ENCODE measurements at regions not wholly inside any gene's neighbourhood (a gene's known extent, or its start where the extent isn't known, plus 50 kb on each side); places are given as distances from the start of the nearest gene placed in this dataset.

DNA sequence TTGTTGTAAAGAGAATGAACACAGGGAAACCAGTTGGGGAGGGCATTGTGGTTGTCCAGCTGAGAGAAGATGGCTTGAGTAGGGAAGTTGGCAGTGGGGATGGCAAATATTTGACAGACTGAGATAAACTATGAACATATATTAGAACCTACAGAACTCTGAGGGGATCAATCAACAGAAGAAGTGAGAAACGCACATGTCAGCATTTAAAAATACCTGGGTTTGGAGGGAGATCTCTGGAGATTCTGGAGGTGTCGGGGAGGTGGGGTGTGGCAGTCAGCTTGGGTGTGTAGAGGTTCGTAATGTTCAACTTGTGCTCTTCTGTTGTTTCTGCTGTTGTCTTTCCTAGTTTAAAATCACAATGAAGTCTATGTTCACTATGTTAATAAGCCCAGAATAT, 517.8 kb downstream of the AACS start:
- DNase-seq: no peak

DNA sequence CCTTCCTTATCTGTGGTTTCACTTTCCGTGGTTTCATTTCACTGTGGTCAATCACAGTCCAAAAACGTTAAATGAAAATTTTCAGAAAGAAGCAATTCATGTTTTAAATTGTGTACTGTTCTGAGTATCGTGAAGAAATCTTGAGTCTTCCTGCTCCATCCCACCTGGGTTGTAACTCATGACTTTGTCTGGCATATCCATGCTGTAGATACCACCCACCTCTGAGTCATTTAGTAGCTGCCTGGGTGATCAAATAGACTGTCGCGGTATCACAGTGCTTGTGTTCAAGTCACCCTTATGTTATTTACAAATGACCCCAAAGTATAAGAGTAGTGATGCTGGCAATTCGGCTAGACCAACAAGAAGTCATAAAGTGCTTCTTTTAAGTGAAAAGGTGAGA, 521.2 kb downstream of the AACS start:
- no peak for DNase-seq

DNA sequence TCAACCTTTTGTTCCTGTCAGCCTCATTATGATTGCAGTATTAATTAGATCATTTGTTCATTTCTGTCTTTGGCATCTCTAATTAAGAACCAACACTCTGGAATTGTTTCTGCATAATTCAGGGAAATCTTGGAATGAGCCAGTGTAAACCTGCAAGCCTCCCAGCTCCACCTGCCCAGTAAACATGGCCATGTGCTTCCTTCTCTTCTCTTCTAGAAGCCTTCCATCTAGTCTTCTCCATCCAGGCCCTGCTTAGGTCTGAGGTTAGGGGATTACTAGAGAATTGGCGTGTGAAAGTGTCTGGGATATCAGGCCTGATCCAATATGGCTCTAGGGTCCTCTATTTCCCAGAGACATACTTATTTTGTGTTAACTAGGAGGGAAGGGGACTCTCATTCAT, 528.0 kb downstream of the AACS start:
- no peak for DNase-seq

DNA sequence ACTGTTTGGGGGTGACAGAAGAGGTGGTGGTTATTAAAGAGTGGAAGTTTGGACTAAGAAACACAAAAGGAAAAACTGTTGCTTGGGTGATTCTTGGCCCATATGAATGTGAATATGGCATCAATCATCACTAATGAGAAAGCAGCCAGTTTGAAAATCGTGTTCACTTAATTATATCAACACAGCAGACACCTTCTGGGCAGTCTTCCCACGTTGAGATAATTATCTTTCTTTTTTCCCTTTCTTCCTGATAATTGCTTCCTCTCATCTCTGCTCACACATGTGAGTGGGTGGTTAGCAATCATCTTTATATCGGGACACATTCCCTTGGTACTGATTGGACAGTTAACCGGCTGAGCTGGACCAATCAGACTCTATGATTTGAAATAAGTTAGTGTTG, 539.7 kb downstream of the AACS start:
- DNase-seq: no peak

DNA sequence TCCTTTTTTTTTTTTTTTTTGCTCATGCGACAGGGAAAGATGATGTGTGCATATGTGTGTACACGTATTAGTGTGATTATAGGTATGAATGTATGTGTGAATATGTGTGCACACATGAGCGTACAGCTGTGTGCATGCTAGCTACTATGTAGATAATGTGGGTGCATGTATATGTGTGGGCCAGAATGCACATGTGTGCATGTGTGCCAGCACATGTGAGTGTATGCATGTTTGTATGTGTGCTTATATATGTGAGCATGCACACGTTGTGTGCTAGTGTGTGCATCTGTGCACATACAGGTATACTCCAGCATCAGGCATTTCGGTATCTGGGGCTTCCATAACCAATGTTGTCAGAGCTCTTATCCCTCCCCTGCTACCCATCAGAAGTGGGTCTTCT, 541.1 kb downstream of the AACS start:
- no peak for DNase-seq

DNA sequence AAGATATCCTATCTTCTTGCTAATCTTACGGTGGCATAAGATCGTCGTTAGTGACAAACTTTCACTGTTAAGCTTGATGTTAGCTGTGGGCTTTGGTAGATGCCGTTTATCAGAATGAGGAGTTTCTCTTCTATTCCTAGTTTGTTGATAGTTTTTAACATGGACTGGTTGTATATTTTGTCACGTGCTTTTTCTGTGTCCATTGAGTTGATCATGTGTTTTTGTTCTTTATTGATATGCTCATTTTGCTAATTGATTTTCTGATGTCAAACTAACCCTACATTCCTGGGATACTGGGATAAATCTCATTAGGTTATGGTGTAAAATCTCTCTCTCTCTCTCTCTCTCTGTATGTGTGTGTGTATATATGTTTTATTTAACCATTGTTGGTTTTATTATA, 545.1 kb downstream of the AACS start:
- no peak for DNase-seq

DNA sequence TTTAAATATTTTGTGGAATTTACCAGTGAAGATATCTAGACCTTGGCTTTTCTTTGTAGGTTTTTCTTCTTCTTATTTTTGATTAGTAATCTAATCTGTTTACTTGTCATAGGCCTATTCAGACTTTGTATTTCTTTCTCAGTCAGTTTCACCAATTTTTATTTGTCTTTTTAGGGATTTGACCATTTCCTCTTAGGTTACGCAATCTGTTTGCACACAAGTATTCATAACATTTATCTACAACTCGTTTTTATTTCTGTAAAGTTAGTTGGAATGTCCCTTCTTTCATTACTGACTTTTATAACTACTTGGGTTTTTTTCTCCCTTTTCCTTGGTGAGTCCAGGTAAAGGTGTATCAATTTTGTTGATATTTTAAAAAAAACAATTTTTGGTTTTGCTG, 545.7 kb downstream of the AACS start:
- no peak for DNase-seq

DNA sequence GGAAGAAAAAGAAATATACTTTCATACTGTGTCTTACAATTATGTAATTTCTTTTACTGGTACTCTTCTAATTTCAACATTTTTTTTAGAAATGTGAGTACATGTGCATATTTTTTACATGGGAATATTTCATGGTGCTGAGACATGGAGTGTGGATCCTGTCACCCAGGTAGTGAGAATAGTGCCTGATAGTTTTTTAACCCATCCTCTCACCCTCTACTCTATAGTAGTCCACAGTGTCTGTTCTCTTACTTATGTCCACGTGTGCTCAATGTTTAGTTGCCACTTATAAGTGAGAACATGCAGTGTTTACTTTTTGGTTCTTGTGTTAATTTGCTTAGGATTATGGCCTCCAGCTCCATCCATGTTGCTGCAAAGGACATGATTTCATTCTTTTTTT, 548.8 kb downstream of the AACS start:
- DNase-seq: no peak

DNA sequence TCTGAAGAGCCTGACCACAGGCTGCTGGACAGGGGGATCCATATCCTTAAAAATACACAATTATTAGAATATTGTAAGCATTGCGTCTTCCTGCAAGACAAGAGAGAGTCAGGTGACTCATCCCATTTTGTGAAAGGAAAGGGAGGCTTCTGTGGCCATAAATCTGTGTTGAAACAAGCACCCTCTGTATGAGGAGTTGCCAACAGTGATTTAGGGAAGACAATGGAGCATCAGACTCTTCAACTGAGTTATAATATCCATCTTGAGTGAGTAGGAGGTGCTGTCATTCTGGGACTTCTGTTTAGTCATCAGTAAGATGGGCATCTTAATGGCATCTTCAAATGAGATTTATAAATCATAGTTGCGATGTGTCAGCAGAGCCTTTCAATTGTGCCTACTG, 554.5 kb downstream of the AACS start:
- no peak for DNase-seq

DNA sequence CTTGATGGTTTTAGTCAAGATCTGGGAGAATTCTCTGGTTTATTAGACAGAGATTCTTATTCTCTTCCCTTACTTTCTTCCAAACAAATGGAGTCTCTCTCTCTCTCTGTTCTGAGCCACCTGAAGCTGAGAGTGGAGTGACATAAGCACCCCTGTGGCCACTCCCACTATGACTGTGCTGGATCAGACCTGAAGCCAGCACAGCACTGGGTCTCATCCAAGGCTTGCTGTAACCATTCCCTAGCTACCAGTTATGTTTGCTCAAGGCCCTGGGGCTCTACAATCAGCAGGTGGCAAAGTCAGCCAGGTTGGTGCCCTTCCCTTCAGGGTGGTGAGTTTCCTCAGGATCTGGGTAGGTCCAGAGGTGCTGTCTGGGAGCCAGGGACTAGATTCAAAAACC, 568.5 kb downstream of the AACS start:
- no peak for DNase-seq

DNA sequence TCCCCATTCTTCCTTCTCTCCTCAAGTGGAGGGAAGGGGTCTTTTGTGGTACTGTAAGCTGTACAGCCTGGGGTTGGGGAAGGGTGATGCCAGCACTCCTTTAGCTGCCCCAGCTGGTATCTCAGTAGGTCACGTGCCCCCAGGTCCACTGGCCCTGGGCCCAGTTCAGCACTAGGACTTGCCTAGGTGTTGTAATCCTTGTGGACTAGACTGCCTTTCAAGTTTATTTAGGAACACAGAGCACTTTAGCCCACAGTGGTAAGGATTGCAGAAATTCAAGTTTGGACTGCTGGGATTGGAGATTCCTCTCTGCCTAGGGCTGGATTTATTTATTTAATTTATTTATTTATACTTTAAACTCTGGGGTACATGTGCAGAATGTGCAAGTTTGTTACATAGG, 569.6 kb downstream of the AACS start:
- DNase-seq: no peak

DNA sequence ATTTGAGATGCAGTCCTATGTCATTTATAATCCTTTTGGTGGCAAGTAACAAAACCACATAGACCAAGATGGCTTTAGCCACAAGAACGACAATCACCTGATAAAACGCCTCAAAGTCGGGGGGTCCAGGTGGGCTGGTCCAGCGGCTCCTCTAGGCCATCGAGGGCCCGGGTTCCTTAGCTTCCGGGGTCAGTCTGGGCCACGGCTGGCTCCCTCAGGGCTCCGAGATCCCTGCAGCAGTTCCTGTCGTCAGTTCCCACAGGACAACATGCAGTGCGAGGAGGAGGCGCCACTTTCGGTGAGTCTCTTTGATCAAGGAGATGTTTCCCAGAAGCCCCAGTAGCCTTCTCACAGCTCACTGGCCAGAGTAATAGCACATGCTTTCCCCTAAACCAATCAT, 574.6 kb downstream of the AACS start:
- no peak for DNase-seq

DNA sequence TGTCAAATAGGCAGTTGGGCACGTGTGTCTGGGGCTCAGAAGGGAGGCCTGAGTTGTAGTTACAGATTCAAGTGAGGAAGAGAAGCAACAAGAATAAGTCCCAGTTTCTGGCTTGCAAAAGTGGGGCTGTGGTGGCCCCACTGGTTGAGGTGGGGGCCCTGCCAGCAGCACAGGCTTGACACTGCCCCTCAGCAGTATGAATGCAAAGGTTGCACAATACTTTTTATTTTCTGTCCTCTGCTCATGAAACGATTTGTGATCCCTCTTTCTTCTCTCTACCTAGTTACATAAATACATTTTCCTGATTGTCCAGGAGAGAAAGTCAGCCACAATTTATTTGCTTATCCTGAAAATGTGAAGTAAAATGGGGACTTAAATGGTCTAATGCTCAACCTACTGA, 577.8 kb downstream of the AACS start:
- DNase-seq: no peak

DNA sequence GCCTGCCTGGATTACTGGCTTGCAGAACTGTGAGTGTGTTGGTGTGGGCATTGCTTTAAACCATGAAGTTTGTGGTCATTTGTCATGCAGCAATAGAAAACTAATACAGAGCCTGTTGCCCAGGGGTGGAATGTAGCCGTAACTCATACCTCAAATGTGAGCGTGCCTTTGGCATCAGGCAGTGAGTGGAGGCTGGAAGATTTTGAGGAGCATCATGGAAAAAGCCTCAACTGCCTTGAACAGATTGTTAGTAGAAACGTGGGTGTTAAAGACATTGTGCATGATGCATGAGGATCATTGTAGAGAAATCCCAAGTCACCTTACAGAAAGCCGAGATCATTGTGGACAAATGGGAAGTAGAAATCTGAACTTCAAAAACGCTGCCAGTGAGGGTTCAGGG, 580.5 kb downstream of the AACS start:
- no peak for DNase-seq

DNA sequence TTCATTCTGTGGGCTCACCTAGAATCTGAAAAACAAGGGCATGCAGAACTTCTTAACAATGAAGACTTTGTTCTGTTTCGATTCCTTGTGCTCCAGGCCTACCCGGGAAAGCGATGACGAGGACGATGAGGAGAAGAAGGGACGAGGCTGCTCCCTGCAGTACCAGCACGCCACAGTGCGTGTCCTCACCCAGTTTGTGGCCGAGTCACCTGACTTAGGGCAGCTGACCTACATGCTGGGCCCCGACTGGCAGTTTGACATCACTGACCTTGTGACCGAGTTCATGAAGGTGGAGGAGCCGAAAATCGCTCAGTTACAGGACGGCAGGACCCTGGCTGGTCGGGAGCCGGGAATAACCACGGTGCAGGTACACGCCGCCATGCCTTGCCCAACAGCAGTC, 585.4 kb downstream of the AACS start:
- no peak for DNase-seq

DNA sequence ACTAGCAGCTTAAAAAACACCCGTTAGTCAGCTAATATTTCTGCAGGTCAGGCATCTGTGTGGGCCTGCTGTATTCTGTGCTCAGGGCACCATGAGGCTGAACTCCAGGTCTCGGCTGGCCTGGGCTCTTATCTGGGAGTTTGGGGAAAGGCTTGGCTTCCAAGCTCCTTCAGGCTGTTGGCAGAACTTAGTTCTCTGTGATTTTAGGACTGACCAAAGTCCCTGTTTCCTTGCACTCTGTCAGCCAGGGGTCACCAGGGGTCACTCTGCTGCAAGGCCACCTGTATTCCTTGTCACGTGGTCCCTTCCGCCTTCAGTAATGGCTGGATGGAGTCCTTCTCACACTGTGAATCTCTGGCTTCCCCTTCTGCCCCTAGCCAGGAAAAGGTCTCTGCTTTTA, 586.4 kb downstream of the AACS start:
- DNase-seq: no peak

DNA sequence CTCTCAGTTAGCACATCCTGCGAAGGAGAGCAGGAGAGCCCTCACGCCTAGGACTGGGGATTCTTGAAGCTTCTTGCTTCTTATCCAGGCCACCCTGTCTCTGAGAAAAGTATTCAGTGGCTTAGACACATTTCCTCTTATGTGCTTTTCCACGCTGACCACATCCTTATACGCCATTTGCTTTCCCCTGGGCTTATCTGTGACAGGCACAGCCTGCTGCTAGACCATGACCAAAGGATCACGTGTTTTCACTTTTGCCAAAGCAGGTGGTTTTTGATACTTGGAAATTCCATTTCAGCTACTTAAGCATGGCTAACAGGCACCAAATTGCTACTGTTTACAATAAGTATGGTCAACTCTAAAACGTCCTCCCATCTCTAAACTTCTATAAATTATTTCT, 587.4 kb downstream of the AACS start:
- no peak for DNase-seq

DNA sequence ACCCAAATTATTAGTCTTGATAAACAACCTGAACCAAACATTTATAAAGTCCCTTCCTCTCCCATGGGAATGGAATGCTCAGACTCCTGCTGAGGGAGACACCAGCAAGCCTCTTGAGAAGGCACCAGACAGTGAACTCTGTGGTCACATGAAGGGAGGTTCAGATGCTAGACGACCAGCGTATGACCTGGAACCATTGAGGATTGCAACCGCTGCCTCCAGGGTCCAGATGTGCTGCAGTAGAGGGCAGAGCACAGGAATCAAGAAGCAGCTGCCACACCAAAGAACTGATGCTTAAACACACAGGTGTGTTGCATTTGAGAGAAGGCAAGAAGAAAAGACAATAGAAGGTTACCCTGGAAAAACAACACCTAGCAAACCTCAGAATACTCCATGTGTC, 592.4 kb downstream of the AACS start:
- DNase-seq: no peak

DNA sequence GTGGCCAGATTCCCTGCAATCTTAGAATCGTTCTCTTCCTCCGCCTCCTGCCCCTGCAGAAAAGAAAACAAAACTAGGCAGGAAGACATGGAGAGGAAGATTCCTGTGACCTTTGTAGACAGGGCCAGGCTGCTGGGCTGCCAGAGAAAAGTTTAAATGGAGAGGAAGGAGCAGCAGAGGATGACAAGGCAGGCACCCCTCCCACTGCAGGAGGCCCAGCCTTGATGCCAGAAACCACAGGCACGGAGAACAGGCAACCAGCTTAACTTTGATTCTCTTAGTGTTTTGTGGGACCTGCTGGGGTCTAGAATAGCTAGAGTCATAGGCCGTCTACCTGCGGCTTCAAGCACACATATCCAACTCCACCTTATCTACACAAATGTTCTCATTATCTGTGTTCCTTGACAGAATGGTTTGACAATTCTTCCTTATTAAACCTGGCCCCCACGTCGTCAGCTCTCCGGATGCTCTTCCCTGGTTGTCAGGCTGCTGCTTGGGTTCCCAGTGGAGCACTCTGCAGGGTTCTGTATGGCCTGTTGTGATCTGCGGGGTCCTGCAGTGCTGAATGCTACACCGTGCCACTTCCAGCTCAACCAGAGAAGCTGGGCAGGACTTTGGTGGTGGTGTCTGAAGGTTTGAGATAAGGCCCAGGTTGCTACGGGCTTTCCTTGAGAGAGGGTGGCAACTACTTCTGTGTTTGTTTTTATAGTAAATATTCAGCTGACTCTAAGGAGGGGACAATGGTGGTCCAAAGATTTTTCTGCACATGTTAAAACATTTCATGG, 609.5 kb downstream of the AACS start:
- peak; percentile 20 for DNase-seq

DNA sequence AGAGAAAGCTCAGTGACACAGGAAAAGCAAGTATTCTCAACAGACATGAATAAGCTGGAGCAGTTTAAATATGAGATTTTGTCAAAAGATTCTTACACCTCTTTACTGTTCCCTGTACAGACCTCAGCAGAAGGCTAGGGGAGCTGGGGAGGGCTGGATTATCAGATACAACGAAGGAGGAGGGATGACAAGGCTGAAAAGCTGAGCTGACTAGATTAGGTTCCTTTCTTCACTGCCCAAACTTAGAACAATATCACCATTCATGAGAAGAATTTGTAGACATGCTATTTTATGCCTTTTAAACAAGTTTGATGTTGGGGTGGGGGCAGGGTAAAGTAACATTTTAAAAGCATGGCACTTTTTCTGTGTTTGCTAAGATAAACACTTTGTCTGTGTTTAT, 611.1 kb downstream of the AACS start:
- DNase-seq: no peak

DNA sequence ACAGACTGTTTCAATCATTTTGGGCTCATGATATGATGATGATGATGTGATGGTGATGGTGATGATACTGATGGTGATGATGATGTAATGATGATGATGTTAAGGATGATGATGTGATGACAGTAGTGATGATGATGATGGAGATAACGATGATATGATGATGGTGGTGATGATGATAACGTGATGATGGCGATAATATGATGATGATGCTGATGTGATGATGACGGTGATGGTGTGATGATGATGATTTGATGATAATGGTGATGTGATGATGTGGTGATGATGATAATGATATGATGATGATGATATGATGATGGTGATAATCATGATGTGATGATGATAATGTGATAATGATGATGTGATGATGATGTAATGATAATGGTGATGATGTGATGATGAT, 612.6 kb downstream of the AACS start:
- DNase-seq: no peak

DNA sequence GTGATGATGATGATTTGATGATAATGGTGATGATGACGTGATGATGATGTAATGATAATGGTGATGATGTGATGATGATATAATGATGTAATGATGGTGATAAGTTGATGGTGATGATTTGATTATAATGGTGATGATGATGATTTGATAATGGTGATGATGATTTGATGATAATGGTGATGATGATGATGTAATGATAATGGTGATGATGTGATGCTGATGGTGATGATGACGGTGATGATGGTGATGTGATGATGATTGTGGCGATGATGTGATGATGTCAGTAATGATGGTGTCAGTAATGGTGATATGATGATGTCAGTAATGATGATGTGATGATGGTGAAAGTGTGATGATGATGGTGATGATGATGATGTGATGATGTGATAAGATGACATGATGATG, 613.4 kb downstream of the AACS start:
- DNase-seq: no peak

DNA sequence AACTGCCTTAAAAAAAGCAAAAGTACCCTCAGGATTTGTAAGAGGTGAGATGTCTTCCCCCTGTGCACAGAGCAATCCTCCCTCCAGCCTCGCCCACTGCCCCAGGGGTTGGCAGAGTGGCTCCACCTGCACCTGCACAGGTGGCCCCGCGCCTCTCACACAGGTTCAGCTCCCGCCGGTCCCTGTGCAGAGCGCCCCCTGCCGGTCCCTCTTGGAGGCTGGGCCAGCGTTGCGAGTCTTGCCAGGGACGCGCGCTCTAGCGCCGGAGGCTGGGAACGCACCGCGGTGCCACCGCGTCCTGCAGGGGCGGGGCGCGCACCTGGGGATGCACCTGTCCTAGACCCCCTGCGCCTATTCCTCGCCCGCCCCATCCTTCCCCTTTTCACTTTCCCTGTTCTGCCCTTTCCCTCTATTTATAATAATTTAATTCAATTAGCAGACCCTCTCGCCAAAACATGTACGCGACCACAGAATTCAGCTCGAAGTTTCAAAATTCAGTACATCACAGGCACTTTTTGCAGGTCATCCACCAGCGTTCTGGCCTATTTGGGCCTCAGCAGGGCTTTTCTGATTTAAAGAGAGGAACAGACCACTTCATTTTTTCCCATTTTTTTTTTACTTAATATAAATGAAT, 618.6 kb downstream of the AACS start:
- no peak for DNase-seq

DNA sequence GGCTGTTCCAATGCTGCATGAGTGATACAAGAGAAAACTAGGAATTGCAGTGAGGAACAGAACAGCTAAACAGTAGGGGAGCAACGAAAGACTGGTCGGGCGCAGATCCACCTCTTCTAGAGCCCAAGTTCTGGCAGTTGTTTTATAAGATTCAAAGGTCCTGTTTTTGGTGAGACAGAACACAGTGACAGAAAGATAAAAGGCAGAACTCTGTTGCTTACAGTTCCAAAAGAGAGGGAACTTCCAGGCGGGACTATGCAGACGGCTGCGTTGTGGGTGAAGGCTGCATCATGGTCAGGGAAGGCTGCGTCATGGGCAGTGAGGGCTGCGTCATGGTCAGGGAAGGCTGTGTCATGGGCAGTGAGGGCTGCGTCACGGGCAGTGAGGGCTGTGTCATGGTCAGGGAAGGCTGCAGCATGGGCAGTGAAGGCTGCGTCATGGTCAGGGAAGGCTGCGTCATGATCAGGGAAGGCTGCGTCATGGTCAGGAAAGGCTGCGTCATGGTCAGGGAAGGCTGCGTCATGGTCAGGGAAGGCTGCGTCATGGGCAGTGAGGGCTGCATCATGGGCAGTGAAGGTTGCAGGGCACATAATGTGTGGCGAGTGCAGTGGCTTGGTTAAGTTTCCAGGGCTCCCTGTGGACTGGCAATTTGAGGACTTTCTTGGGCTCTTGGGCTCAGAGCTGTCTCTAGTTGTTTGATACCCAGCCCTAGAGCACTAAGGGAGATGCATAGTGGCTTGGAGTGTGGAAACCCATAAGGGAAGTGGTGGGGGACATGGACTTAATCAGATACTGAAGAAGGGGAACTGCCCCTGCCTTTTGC, 619.9 kb downstream of the AACS start:
- no peak for DNase-seq

Data from GOT3 (cell line).